AG09309 (cell line): ENCODE measurements at regions not wholly inside any gene's neighbourhood (a gene's known extent, or its start where the extent isn't known, plus 50 kb on each side); places are given as distances from the start of the nearest gene placed in this dataset.

Source experiments
- DNase-seq: peaks from one replicate; pipeline ENCODE4 v3.0.0-alpha.2; 2010; ENCODE audit warnings: low read depth
- H3K4me3 ChIP-seq: 2 replicates; pipeline ENCODE4 v1.5.1; 2011; ENCODE audit warnings: mild to moderate bottlenecking, low read depth, low read length, moderate library complexity; ENCODE audit not compliant: control insufficient read depth
- CTCF ChIP-seq: IDR thresholded peaks from 2 replicates; pipeline ENCODE4 v1.5.1; 2011; ENCODE audit warnings: mild to moderate bottlenecking, low read depth, low read length, inconsistent platforms; ENCODE audit not compliant: insufficient read depth, control insufficient read depth; ENCODE audit errors: missing control alignments

GRCh38 chr1:90475631-90476030 lies 241.5 kb downstream of the BARHL2 start:
- no peak overlapping the region for H3K4me3 ChIP-seq
- DNase-seq = no peak
- TF ChIP-seq CTCF = peak; percentile 20

- TF ChIP-seq CTCF = no peak
- no peak overlapping the region for H3K4me3 ChIP-seq
- DNase-seq = no peak
Measured at GRCh38 chr1:90474731-90475130, 242.4 kb downstream of the BARHL2 start.

- no peak for TF ChIP-seq CTCF
- no peak for DNase-seq
- H3K4me3 ChIP-seq = no peak overlapping the region
Measured at GRCh38 chr1:90474158-90474557, 242.9 kb downstream of the BARHL2 start.

- DNase-seq = no peak
- no peak for TF ChIP-seq CTCF
- no peak overlapping the region for H3K4me3 ChIP-seq
Measured at GRCh38 chr1:90472775-90473174, 244.3 kb downstream of the BARHL2 start.

GRCh38 chr1:90459570-90459969 lies 257.5 kb downstream of the BARHL2 start:
- H3K4me3 ChIP-seq = no peak overlapping the region
- no peak for DNase-seq
- no peak for TF ChIP-seq CTCF

GRCh38 chr1:90457985-90458384 lies 259.1 kb downstream of the BARHL2 start:
- TF ChIP-seq CTCF = no peak
- H3K4me3 ChIP-seq = no peak overlapping the region
- DNase-seq = no peak

GRCh38 chr1:90452491-90452890 lies 264.6 kb downstream of the BARHL2 start:
- no peak for TF ChIP-seq CTCF
- no peak for DNase-seq
- no peak overlapping the region for H3K4me3 ChIP-seq
